Erythroblast (primary cell): ENCODE measurements at regions not wholly inside any gene's neighbourhood (a gene's known extent, or its start where the extent isn't known, plus 50 kb on each side); places are given as distances from the start of the nearest gene placed in this dataset.

ENCODE experiments used
- DNase-seq, 2 experiments: peaks; one replicate each; lab custom pipeline; 2025; lab: John Stamatoyannopoulos, UW
- GATA1 ChIP-seq: IDR thresholded peaks from 2 replicates; pipeline ENCODE4 v1.6.1; 2011; ENCODE audit warnings: low read depth, mild to moderate bottlenecking, control low read depth, low read length, moderate library complexity
- POLR2A ChIP-seq: IDR thresholded peaks from 2 replicates; pipeline ENCODE4 v1.6.1; 2011; ENCODE audit warnings: mild to moderate bottlenecking, low read length

DNA sequence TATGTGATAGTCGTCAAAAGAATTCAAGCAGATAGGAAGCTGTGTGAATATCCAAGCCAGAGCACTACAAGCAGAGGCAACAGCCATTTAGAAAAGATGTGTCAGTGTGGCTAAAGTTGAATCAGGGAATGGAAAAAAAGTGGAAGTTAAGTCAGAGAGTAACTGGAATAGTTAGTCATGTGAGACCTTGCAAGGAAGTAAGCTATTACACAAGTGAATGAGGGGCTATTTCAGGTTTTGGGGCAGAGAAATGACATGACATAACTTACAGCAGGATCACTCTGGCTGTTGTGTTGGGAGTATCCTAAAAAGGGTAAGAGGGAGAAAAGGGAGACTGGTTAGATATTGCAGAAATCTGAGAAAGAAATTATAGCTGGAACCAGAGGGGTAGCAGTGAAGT is 236.6 kb upstream of the PCDH18 start:
- TF ChIP-seq POLR2A: no peak
- no peak for TF ChIP-seq GATA1
- DNase-seq: no peak

DNA sequence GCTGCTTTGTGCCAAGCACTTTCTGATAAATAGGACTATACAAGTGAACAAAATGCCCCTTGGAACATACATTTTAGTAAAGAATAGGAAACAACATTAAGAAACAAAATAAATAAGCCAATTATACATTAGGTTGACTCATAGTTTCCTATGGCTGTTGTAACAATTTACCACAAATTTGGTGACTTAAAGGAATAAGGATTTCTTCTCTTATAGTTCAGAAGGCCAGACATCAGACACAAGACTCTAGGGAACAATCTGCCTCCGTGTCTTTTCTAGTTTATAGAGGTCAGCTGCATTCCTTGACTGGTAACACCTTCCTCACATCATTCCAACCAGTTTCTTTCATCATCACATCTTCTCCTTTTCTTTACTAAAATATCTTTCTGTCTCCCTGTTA is 235.9 kb upstream of the PCDH18 start:
- no peak for DNase-seq
- TF ChIP-seq GATA1 (no peak), POLR2A (no peak)

DNA sequence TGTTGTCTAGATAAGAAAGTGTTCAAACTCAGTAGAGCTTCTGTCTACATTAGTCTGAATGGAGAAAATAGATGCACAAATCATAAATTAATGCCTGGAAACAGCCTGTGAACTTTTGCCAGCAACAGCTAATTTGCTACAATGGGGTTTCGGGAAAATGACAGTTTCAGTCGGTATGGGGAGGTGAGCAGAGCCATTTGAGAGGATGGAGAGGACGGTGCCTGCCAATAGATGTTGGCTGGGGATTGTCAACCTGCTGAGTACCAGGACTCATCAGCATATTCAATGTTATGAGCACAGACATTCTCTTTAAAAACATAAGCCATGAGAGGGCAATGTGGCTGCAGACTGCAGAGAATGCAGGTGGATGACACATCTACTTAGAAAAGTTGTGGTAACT is 230.3 kb upstream of the PCDH18 start:
- DNase-seq: no peak
- TF ChIP-seq GATA1: no peak
- TF ChIP-seq POLR2A: no peak

DNA sequence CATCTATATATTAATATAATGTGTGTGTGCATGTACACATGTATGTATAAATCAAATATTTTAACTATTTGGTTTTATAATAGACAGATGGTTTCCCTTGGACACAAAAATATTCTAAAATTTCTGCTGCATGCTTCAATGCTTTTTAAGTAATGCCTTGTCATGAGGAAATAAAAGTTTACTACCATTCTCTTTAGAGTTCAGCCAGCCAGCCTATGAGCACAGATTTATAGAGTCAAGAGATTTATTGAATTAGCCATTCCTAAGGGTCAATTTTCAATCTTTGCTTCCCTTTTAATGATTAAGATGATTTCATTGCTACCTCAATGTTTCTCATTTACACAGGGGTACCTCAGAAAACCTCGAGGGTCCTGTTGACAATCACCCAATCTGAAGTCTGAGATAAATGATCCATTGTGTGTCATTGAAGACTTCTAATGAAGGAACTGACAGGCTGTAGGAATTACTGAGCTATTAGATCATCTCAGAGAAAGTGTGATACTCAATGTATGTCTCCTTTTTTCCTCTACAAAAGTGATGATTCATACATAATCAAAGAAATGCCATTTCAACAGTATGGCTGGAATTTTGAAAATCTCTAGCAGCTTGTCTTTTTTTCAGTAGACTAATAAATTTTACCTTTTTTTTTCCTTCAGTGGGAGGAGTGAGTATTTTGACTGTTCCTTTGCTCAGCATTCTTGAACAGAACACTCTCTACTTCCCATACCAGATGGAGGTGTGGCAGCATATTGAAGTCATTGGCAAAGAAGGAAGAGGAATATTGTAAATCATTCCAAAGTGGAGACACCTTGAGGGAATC is 222.6 kb upstream of the PCDH18 start:
- DNase-seq: no peak
- no peak for TF ChIP-seq GATA1
- no peak for TF ChIP-seq POLR2A

DNA sequence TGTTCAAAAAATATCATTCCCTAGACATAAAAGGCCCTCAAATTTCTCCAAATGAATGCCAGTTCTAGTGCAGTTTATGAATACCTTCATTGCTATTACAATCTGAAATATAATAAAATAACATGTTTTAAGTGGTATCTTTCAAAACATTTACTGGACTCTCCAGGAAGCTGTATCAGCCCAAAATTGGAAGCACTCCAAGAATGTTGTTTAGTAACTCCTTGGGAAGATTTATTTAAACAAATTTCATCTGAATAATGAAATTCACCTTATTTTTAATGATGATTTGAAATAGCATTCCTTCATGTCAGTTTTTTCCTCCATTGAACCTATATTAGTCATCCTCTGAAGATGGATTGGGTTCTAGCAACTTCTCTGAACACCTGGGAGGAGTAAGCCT is 217.2 kb upstream of the PCDH18 start:
- TF ChIP-seq GATA1 (no peak), POLR2A (no peak)
- no peak for DNase-seq

DNA sequence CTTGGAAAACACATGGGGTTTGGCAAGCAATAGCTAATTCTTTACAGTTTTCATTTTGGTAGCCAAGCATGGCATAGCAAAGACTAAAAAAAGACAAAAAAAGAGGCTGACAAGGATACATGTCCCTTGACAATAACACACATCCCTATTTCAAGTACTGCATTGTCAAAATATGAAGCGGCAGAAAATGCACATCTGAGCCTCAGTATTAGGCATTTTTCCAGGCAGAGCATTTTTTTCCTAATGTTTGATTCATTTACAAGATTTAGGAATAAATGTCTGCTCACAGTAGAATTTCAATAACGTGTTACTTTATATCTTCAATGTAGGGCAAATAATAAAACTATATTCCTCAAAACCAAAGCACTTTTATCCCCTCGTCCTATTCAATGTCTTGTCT is 216.3 kb upstream of the PCDH18 start:
- no peak for TF ChIP-seq GATA1
- TF ChIP-seq POLR2A: no peak
- DNase-seq: no peak

DNA sequence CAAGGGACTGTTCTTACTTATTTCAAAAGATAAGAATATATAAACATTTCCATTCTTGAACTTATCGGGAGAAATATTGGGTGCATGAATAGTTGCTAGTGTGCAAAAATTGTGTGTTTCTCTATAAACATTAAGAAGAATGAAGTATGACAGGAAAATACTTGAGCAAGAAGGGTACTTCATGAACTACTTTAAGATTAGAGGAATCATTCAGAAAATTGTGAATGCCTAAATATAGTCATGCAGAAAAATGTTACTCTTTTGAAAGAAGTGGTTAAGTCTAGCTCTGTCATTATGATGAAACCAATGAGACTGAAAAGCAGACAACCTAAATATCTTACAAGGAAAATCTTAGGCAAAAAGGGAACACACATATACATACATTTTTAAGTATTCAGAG is 207.8 kb upstream of the PCDH18 start:
- TF ChIP-seq GATA1 (no peak), POLR2A (no peak)
- no peak for DNase-seq

DNA sequence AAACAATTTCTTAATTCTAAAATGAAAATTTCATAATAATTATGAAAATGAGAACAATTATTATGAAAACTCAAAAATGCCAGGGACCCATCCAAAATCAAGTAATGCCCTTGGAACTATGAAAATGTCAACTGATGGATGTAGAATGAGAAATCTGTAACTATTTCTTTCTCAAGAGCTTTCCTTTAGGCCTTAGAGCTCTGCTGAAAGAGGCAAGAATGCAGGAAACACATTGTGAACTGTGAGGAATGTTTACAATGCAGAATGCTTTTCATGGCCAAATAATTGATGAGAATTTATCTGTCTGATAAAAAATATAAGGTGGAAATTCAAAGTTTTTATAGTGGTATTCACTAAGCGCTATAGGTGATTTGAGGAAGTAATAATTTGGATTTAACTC is 207.1 kb upstream of the PCDH18 start:
- no peak for DNase-seq
- TF ChIP-seq POLR2A (no peak), GATA1 (no peak)

DNA sequence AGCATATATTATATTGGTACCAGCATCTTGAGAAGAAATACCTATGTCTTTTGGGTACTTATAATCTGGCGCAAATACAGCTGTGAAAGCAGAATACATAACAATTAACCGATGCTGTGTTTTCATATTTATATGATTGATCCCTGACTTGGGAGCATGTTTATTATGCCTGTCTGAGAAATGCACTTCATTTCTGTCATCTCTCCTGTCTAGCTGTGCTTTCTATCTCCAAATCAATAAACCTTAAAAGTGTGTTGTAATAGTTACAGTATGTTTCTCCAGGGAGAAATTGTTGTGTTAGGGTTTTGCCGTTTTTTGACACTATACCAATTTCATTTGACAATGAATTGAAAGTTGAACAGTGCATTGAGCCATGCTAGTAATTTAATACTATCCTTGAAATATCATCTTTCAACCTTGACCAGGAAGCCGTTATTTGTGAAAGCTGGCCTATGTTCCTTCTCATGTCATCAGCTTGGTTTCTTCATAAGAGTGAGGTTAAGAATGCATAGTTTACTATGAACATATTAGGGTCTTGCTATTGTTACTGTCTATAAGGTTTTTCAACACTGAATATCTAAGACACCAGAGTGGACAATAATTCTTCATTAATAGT is 206.2 kb upstream of the PCDH18 start:
- no peak for TF ChIP-seq POLR2A
- TF ChIP-seq GATA1: no peak
- DNase-seq: no peak

DNA sequence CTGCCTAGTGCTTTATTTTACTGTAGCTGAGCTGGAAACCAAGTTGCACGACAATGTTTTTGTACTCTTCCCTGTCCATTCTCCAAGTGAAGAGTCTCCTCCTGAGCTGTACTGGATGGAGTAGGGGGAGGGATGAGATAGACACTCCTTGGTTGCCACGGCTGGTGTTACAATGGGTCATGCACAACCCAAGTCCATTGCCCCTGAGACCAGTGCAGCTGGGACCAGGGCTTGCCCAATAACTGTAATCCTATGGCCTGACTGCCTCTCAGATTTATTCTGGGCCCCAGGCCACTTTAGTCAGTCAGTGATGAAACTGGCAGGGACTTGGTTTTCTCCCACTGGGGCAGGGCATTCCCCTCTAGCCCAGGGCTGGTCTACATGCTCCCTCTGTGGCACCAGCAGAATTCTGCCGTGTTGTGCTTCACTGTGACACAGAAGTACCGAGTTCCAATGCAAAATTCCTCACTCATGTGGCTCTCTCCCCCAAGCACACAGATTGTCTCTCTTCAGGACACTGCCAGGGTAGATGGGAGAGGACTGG is 203.3 kb upstream of the PCDH18 start:
- no peak for DNase-seq

DNA sequence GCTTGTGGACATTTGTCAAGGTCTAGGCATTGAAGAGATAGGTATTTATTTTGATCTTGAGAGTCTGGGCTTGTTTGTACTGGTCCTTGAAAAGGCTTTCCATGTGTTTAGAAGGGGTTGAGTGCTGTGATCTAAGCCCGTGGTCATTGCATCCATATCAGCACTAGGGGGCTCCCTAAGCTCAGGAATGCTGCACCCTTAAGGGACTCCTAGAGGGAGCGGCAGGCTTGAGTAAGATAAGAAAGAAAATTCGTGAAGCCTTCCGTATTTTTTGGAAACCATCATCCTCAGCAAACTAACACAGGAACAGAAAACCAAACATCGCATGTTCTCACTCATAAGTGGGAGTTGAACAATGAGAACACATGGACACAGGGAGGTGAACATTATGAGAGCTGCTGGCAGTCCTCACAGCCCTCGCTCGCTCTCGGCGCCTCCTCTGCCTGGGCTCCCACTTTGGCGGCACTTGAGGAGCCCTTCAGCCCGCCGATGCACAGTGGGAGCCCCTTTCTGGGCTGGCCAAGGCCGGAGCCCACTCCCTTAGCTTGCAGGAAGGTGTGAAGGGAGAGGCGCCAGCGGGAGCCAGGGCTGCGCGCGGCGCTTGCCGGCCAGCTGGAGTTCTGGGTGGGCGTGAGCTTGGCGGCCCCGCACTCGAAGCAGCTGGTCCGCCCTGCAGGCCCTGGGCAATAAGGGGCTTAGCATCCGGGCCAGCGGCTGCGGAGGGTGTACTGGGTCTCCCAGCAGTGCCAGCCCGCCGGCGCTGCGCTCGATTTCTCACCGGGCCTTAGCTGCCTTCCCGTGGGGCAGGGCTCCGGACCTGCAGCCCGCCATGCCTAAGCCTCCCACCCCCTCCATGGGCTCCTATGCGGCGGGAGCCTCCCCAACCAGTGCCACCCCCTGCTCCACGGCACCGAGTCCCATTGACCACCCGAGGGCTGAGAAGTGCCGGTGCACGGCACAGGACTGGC is 201.2 kb upstream of the PCDH18 start:
- DNase-seq: peak; percentile 37 to 63

More for the DNA sequence above, 203.3 kb upstream of the PCDH18 start:
- TF ChIP-seq POLR2A (no peak), GATA1 (no peak)

DNA sequence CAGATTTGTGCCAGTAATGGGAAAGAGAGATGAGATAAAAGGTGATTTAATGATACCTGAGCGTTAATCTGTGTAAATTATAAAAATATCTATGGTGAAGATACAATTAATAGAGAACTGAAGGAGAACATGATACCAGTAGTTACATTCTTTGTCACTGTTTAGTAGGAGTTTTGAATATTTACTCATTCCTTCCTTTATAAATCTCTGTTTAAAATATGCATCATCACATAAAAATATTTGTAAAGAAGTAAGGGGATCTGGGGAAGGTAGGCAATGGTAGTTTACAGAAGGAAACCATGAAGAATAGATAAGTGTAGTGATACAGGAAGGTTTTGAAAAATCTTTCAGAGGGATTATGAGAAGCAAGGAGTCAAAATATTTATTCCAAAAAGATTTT is 190.6 kb upstream of the PCDH18 start:
- TF ChIP-seq GATA1 (no peak), POLR2A (no peak)
- no peak for DNase-seq

DNA sequence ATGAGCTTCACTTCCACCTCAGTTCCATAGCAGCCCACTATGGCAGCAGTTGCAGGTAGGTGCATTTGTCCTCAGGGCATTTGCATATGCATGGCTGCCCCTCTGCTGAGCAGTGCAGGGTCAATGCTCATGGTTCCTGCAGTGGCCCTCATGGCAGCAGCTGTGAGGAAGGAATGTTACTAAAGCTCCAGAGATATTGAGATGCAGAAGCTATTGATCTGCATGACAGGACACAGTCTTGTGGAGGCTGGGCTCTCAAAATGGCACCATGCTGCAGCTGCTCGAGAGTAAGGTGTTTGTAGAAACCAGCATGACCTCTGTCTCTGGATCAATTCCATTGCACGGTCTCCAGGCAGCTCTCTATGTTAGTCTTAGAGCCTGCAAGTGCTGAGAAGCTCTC is 179.2 kb upstream of the PCDH18 start:
- TF ChIP-seq GATA1 (no peak), POLR2A (no peak)
- no peak for DNase-seq
